GM12874 (cell line): ENCODE measurements at regions not wholly inside any gene's neighbourhood (a gene's known extent, or its start where the extent isn't known, plus 50 kb on each side); places are given as distances from the start of the nearest gene placed in this dataset.

Experiments used
- TF ChIP-seq, protein P1 (sequence below): IDR thresholded peaks from 2 replicates; pipeline ENCODE4 v1.5.1; 2011; ENCODE audit warnings: low read depth, mild to moderate bottlenecking, control low read depth, low read length, moderate library complexity; ENCODE audit not compliant: insufficient read depth

DNA sequence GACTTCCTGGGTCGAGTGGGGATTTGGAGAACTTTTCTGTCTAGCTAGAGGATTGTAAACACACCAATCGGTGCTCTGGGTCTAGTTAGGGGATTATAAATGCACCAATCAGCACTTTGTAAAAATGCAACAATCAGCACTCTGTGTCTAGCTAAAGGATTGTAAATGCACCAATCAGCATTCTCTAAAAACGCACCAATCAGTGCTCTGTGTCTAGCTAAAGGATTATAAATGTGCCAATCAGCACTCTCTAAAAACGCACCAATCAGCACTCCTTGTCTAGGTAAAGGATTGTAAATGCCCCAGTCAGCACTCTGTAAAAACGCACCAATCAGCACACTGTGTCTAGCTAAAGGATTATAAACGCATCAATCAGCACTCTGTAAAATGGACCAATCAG lies 209.0 kb upstream of the SLC35B3 start:
- TF ChIP-seq, protein P1, sequence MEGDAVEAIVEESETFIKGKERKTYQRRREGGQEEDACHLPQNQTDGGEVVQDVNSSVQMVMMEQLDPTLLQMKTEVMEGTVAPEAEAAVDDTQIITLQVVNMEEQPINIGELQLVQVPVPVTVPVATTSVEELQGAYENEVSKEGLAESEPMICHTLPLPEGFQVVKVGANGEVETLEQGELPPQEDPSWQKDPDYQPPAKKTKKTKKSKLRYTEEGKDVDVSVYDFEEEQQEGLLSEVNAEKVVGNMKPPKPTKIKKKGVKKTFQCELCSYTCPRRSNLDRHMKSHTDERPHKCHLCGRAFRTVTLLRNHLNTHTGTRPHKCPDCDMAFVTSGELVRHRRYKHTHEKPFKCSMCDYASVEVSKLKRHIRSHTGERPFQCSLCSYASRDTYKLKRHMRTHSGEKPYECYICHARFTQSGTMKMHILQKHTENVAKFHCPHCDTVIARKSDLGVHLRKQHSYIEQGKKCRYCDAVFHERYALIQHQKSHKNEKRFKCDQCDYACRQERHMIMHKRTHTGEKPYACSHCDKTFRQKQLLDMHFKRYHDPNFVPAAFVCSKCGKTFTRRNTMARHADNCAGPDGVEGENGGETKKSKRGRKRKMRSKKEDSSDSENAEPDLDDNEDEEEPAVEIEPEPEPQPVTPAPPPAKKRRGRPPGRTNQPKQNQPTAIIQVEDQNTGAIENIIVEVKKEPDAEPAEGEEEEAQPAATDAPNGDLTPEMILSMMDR = no peak

DNA sequence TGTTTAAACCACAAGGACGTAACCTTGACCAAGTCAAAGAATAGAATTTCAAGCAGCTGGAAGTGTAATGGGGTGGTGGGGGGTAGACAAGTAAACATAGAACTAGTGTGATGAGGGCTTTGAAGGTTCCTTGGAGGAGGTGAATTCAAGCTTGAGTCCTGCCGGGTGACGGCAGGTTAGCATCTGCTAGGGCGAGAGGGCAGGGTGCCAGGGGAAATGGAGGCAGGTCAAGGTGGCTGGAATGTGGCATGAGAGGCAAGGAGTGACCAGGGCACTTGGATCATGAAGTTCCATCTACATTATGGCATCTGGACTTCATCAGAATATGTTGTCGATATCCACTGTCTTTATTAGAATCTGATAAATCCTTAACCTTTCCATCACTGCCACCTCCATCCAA lies 207.5 kb upstream of the SLC35B3 start:
- TF ChIP-seq, protein P1 = no peak

DNA sequence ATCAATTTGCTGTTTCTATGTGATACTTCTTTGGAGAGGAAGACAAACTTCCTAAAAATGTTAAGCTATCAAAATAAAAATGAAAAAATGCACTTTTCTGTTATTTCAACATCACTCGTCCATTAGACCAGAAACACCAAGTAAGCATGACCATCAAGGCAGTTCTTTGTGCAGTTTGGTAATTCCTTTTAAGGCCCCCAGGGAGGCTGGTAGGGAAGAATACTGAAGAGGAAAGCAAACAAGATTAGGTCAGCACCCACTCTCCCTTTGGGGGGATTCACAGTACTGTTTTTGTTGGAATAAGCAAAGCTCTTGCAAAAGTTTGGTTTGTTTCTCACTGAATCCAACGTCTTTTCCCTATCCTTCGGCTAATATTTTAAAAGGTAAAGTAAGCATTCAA lies 206.8 kb upstream of the SLC35B3 start:
- TF ChIP-seq, protein P1 = no peak

DNA sequence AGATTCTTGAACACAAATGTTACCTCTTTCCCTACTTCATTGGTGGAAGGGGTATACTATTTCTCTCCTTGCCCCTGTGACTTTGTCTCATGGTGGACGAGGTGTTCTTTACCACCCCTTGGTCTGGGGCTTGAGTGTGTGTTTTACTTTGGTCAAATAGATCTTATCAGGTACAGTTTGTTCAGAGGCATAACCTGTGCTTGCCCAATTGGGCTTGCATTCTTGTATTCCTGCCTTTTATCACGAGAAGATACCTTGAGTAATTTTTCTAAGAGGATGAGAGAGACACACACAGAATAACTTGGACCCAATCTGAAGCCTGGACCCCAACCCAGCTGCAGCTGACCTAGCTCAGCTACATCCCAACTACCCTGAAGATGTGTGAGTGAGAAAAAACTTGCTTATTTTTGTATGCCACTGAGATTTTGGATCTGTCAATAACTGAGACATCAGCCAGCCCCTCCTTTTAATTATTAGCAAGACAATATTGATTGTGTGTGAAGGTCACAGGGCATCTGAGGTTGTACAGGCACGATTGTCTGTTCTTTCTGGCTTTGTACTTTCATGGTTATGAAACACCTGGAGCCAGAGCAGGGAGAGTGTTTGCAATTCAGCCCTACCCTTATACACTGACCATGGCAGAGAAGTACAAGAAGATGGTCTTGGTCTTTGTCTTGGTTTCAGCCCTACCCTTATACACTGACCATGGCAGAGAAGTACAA lies 204.7 kb upstream of the SLC35B3 start:
- TF ChIP-seq, protein P1 = no peak

DNA sequence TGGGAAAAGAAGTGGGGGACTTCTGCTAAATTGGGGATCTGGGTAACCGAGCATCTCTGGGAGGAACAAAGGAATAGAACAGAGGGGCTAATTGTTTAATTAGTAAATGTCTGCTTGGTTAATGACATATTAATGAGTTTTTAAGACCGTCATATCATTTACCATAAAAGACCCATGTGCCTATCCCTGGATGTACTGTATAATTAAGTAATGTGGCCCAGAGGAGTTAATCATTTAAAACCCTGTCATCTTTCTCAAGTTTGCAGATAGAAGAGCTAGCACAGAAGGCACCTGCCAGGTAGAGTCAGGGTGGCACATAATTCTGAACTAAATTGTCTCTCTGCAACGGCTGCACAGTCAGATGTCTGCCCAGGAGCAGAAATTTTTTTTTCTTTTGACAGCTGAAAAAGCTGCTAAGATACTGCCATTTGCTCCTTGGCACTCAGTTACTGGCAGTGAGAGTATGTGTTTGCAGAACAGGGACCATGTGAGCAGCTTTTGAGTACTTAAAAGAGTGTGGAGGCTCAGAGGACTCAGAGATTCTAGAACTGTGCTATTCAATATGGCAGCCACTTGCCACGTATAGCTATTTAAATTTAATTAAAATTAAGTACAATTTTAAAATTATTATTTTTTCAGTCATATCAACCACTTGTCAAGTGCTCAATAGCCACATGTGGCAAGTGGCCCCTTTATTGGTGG lies 202.7 kb upstream of the SLC35B3 start:
- TF ChIP-seq, protein P1 = no peak

DNA sequence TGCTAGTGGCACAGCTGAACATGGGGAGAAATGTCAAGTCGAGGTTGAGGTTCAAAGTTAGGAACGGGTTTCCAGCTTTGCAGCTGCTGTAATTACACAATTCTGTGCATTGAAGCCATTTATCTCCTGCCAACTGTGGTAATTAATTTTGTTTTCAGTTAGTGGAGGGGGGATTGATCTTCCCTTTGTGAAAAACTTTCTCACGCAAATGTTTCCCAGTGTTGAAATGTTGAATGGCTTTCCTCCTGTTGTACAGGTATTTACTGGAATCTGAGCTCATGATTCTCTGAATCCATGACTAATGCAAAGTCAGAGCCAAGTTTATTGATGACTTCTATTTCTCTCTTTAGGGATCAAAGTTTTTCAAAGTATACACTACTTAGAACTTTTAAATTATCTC lies 198.4 kb upstream of the SLC35B3 start:
- TF ChIP-seq, protein P1 = no peak

DNA sequence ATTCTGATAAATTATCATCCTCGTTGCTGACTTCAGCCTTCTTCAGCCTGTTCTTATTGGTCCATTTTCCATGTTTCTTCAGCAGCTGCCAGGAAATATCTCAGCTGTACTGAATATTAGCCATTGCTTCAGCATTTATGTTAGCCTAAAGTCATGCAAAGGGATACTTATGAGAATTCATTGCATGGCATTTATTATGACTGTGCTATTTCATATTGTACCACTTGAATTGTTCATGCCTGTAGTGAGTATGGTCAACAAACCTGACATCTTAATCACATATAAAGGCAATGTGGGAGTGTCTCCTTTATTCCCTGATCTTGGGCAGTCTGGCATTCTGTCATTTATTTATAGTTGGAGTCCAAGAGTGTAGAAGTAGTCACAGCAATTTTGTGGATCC lies 193.4 kb upstream of the SLC35B3 start:
- TF ChIP-seq, protein P1 = no peak
